ENCODE measurements at regions not wholly inside any gene's neighbourhood (a gene's known extent, or its start where the extent isn't known, plus 50 kb on each side); places are given as distances from the start of the nearest gene placed in this dataset.

- H3K4me1 Mint-ChIP-seq, result no peaks in the 10 kb centered on the region
- Histone ChIP-seq H3K4me1 (ENCODE audit: control insufficient read depth in 2 of 2, insufficient read depth in 2 of 2, low read length in 2 of 2) (no peaks in the 10 kb centered on the region), H3K4me2 (replicated peaks; ENCODE audit: low read depth, low read length, poor library complexity, severe bottlenecking) (no peak overlapping the region), H3K36me3 (replicated peaks in 1 of 2; ENCODE audit: control extremely low read depth in 1 of 2, control insufficient read depth in 1 of 2, extremely low read depth in 1 of 2, insufficient read depth in 2 of 2, low read length in 1 of 2) (no peaks in the 10 kb centered on the region), H3K79me2 (ENCODE audit: control insufficient read depth, insufficient read depth, low read length) (no peaks in the 10 kb centered on the region), H3K27ac (ENCODE audit: low read length in 2 of 2) (no peak overlapping the region), H3K9me3 (ENCODE audit: control extremely low read depth in 1 of 3, control insufficient read depth in 2 of 3, insufficient read depth in 1 of 3, low read length in 2 of 3) (no peaks in the 10 kb centered on the region), H3K9ac (ENCODE audit: low read length) (no peak overlapping the region), H4K20me1 (ENCODE audit: control insufficient read depth, insufficient read depth, low read length, poor library complexity, severe bottlenecking) (no peaks in the 10 kb centered on the region), H3K4me3 (ENCODE audit: control extremely low read depth in 1 of 5, extremely low read depth in 1 of 5, insufficient read depth in 1 of 5, low read depth in 2 of 5, low read length in 4 of 5) (no peak overlapping the region), H2AFZ (ENCODE audit: insufficient read depth, low read depth, low read length, poor library complexity, severe bottlenecking) (no peak overlapping the region), H3K27me3 (replicated peaks in 1 of 4; ENCODE audit: control extremely low read depth in 1 of 4, control insufficient read depth in 3 of 4, insufficient read depth in 4 of 4, low read length in 3 of 4) (no peaks in the 10 kb centered on the region)
- ATAC-seq (ENCODE audit: low read depth), result no peak
- intact Hi-C loops (cut with micrococcal nuclease), result no loop called here
- DNase-seq, result no peak
- no peaks in the 10 kb centered on the region for H3K9me3 Mint-ChIP-seq (ENCODE audit: insufficient read depth)
- CTCF ChIA-PET, result no interaction called here
- TF ChIP-seq EZH2 (IDR thresholded peaks at IDR 0.05; ENCODE audit: borderline replicate concordance, insufficient read depth, low read depth, low read length, poor library complexity, severe bottlenecking) (no peak), CTCF (IDR thresholded peaks at IDR 0.05) (no peak)
- 100% methylated on average over 1 of the region's 5 CpGs for WGBS (ENCODE audit: insufficient coverage)
- POLR2A ChIA-PET, result no interaction called here
- H3K4me3 Mint-ChIP-seq, result no peak overlapping the region
- H3K27ac Mint-ChIP-seq, result no peak overlapping the region
- no peaks in the 10 kb centered on the region for H3K27me3 Mint-ChIP-seq
Observed at GRCh38 chr3:182117583-182117982, 405.9 kb downstream of the SOX2 start.

- Mint-ChIP-seq H3K4me3 (no peak overlapping the region), H3K9me3 (ENCODE audit: insufficient read depth) (no peaks in the 10 kb centered on the region), H3K4me1 (no peaks in the 10 kb centered on the region), H3K27ac (no peak overlapping the region), H3K27me3 (no peaks in the 10 kb centered on the region)
- ATAC-seq (ENCODE audit: low read depth) (no peak), DNase-seq (no peak)
- H4K20me1 ChIP-seq (ENCODE audit: control insufficient read depth, insufficient read depth, low read length, poor library complexity, severe bottlenecking), result no peaks in the 10 kb centered on the region
- 92% methylated on average over 2 of the region's 4 CpGs for WGBS (ENCODE audit: insufficient coverage)
- H3K36me3 ChIP-seq (replicated peaks in 1 of 2; ENCODE audit: control extremely low read depth in 1 of 2, control insufficient read depth in 1 of 2, extremely low read depth in 1 of 2, insufficient read depth in 2 of 2, low read length in 1 of 2), result no peaks in the 10 kb centered on the region
- no peak overlapping the region for H3K4me3 ChIP-seq (ENCODE audit: control extremely low read depth in 1 of 5, extremely low read depth in 1 of 5, insufficient read depth in 1 of 5, low read depth in 2 of 5, low read length in 4 of 5)
- no peaks in the 10 kb centered on the region for H3K79me2 ChIP-seq (ENCODE audit: control insufficient read depth, insufficient read depth, low read length)
- POLR2A ChIA-PET, result no interaction called here
- H2AFZ ChIP-seq (ENCODE audit: insufficient read depth, low read depth, low read length, poor library complexity, severe bottlenecking), result no peak overlapping the region
- no peaks in the 10 kb centered on the region for H3K4me1 ChIP-seq (ENCODE audit: control insufficient read depth in 2 of 2, insufficient read depth in 2 of 2, low read length in 2 of 2)
- H3K4me2 ChIP-seq (replicated peaks; ENCODE audit: low read depth, low read length, poor library complexity, severe bottlenecking), result no peak overlapping the region
- intact Hi-C loops (cut with micrococcal nuclease), result no loop called here
- H3K9me3 ChIP-seq (ENCODE audit: control extremely low read depth in 1 of 3, control insufficient read depth in 2 of 3, insufficient read depth in 1 of 3, low read length in 2 of 3), result no peaks in the 10 kb centered on the region
- CTCF ChIA-PET, result no interaction called here
- H3K9ac ChIP-seq (ENCODE audit: low read length), result no peak overlapping the region
- H3K27ac ChIP-seq (ENCODE audit: low read length in 2 of 2), result no peak overlapping the region
- no peaks in the 10 kb centered on the region for H3K27me3 ChIP-seq (replicated peaks in 1 of 4; ENCODE audit: control extremely low read depth in 1 of 4, control insufficient read depth in 3 of 4, insufficient read depth in 4 of 4, low read length in 3 of 4)
- TF ChIP-seq CTCF (IDR thresholded peaks at IDR 0.05) (no peak), EZH2 (IDR thresholded peaks at IDR 0.05; ENCODE audit: borderline replicate concordance, insufficient read depth, low read depth, low read length, poor library complexity, severe bottlenecking) (no peak)
Observed at GRCh38 chr3:182118066-182118465, 406.3 kb downstream of the SOX2 start.
